ENCODE measurements at regions not wholly inside any gene's neighbourhood (a gene's known extent, or its start where the extent isn't known, plus 50 kb on each side); places are given as distances from the start of the nearest gene placed in this dataset.
"Not testable (repeated sequence)": the region's sequence is repeated elsewhere in the genome, so short reads cannot be mapped to it uniquely, and the experiment has no call there.

DNA sequence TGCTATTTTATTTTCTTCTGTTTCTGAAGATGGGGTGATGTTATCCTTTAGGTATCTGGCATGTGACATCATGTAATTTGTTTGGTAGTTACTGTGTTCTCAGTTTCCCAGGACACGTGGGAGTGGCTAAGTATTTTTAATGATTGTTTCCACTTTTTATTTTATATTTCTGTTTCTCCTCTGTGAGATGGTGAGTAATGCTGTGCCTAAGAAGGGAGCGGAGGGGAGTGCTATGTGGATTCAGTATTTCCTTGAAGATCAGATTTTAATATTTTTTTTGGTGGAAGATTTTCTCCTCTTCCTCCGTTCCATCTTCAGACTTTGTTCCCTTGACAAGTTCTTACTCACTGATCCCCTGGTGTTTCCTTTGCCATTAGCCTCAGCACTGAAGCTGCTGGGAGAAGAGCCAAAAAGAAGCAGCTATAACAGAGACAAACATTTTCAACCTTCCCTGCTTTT lies 180.0 kb upstream of the MMADHC start:
- no peak overlapping the region for H3K27ac ChIP-seq
- ChIA-PET POLR2A (ENCODE audit: low non-redundant PET) (no interaction called here), CTCF (interaction anchor here (0.6 to 0.7 kb wide), 2 partner anchors 658 to 1460 kb away, joined by 3 to 4 read pairs; no protein-coding TSS in a partner anchor)
- TF ChIP-seq, protein P1, sequence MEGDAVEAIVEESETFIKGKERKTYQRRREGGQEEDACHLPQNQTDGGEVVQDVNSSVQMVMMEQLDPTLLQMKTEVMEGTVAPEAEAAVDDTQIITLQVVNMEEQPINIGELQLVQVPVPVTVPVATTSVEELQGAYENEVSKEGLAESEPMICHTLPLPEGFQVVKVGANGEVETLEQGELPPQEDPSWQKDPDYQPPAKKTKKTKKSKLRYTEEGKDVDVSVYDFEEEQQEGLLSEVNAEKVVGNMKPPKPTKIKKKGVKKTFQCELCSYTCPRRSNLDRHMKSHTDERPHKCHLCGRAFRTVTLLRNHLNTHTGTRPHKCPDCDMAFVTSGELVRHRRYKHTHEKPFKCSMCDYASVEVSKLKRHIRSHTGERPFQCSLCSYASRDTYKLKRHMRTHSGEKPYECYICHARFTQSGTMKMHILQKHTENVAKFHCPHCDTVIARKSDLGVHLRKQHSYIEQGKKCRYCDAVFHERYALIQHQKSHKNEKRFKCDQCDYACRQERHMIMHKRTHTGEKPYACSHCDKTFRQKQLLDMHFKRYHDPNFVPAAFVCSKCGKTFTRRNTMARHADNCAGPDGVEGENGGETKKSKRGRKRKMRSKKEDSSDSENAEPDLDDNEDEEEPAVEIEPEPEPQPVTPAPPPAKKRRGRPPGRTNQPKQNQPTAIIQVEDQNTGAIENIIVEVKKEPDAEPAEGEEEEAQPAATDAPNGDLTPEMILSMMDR (conservative IDR thresholded peaks at IDR 0.05; ENCODE audit: low read depth): no peak
- no peak for DNase-seq (ENCODE audit: low spot score)

DNA sequence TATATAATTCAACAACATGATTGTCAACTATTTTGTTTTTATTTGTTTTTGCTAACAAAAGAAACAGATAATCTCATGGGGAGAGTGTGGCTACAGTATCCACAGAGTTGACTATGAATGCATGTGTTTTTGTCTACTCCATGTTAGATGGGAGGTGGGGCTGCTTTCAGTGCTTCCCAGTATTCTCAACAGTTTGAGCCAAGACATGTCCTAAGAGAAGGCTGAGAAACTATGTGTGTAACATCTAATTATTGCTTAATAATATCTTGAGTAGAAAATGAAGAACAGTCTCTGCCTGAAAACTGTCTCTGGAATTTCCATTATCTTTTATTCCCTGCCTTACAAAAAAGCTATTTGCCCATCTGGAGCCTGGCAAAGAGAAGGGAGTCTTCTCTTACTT lies 178.8 kb upstream of the MMADHC start:
- DNase-seq (ENCODE audit: low spot score): no peak
- H3K27ac ChIP-seq: no peak overlapping the region
- TF ChIP-seq, protein P1 (conservative IDR thresholded peaks at IDR 0.05; ENCODE audit: low read depth): no peak
- POLR2A ChIA-PET (ENCODE audit: low non-redundant PET): no interaction called here
- CTCF ChIA-PET: no interaction called here

DNA sequence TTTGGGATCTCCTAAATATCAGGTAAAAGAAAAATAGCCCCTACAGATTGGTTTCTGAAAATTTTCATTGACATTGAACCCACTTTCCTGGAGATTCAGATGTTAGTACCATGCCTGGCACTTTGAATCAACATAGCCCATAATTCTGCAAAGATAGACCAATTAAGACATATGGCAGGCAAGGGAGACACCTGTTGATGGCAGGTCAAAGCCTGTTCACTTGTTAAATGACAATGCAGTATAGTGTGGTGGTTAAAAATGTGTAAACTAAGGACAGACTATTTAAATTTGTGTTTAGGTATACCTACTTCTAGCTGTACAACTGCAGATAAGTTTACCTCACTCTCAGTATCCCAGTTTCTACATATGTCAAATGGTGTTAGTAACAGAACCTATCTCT lies 178.1 kb upstream of the MMADHC start:
- POLR2A ChIA-PET (ENCODE audit: low non-redundant PET): no interaction called here
- H3K27ac ChIP-seq: no peak overlapping the region
- TF ChIP-seq, protein P1 (conservative IDR thresholded peaks at IDR 0.05; ENCODE audit: low read depth): no peak
- CTCF ChIA-PET: no interaction called here
- DNase-seq (ENCODE audit: low spot score): no peak

DNA sequence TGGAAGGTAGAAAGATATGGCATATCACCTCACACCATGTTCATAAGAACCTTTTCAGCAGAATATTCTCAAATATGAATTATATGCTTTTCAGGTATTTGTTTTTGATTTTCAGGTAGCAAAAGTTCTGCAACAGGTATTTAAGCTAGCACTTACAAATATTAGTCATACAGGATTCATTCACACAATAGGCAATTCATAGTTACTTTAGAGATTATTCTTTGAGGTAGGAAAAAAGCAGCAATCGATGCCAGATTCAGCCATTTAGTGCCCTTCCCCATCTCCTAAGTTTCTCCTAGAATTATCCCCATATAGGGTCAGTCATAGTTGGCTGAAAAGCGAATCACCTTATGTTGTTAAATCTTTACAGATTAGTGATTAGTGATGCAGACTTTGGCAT lies 177.4 kb upstream of the MMADHC start:
- TF ChIP-seq, protein P1 (conservative IDR thresholded peaks at IDR 0.05; ENCODE audit: low read depth): no peak
- CTCF ChIA-PET: no interaction called here
- POLR2A ChIA-PET (ENCODE audit: low non-redundant PET): no interaction called here
- no peak overlapping the region for H3K27ac ChIP-seq
- no peak for DNase-seq (ENCODE audit: low spot score)

DNA sequence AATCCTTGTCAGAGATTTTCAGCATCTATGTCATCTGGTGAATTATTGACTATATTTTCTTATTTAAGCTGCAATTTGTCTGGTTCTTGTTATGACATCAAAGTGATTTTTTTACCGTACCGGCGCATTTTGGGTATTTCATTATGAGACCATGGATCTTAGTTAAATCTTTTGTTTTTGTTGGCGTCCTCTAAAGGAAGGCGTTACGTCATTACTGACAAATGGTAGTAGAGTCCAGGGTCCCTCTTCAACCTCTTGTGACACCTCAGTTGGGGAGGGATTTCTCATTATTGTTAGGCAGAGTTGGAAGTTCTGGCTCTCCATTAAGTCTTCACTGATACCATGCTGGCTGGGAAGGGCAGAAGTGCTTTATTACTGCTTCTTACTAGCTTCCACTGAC lies 175.8 kb upstream of the MMADHC start:
- no peak for DNase-seq (ENCODE audit: low spot score)
- TF ChIP-seq, protein P1 (conservative IDR thresholded peaks at IDR 0.05; ENCODE audit: low read depth): no peak
- ChIA-PET CTCF (no interaction called here), POLR2A (ENCODE audit: low non-redundant PET) (no interaction called here)
- no peak overlapping the region for H3K27ac ChIP-seq

DNA sequence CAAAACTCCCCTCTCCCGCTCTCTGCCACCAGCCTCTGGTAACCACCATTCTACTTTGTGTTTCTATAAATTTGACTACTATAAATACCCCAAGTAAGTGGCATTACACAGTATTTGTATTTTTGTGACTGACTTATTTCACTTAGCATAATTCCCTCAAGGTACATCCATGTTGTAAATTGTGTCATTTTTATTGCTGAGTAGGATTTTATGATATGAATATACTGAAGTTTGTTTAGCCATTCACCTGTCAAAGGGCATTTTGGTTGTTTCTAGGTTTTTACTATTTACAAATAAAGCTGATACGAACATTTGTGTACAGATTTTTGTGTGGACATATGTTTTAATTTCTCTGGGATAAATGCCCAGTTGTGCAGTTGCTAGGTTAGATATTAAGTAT lies 174.0 kb upstream of the MMADHC start:
- TF ChIP-seq, protein P1 (conservative IDR thresholded peaks at IDR 0.05; ENCODE audit: low read depth): no peak
- no peak overlapping the region for H3K27ac ChIP-seq
- ChIA-PET CTCF (no interaction called here), POLR2A (ENCODE audit: low non-redundant PET) (no interaction called here)
- DNase-seq (ENCODE audit: low spot score): no peak

DNA sequence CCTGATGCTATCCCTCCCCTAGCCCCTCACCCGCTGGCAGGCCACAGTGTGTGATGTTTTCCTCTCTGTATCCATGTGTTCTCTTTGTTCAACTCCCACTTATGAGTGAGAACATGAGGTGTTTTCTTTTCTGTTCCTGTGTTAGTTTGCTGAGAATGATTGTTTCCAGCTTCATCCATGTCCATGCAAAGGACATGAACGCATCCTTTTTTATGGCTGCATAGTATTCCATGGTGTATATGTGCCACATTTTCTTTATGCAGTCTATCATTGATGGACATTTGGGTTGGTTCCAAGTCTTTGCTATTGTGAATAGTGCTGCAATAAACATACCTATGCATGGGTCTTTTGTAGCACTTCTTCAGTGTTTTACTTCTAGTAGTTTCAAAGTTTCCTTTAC lies 171.8 kb upstream of the MMADHC start:
- CTCF ChIA-PET; H3K27ac ChIP-seq; POLR2A ChIA-PET (ENCODE audit: low non-redundant PET); DNase-seq (ENCODE audit: low spot score): not testable (repeated sequence)

DNA sequence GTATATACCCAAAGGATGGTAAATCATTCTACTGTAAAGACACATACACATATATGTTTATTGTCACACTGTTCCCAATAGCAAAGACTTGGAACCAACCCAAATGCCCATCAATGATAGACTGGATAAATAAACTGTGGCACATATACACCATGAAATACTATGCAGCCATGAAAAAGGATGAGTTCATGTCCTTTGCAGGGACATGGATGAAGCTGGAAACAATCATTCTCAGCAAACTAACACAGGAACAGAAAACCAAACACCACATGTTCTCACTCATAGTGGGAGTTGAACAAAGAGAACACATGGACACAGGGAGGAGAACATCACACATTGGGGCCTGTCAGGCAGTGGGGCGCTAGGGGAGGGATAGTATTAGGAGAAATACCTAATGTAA lies 167.1 kb upstream of the MMADHC start:
- CTCF ChIA-PET; POLR2A ChIA-PET (ENCODE audit: low non-redundant PET); H3K27ac ChIP-seq; DNase-seq (ENCODE audit: low spot score): not testable (repeated sequence)

Measured in RWPE1 (cell line).